GM12875 (cell line): ENCODE measurements at regions not wholly inside any gene's neighbourhood (a gene's known extent, or its start where the extent isn't known, plus 50 kb on each side); places are given as distances from the start of the nearest gene placed in this dataset.

Experiments used
- H3K4me3 ChIP-seq: one replicate; pipeline ENCODE4 v1.5.1; 2011; ENCODE audit warnings: low read depth, low read length, control low read depth
- CTCF ChIP-seq: IDR thresholded peaks from 2 replicates; pipeline ENCODE4 v1.5.1; 2011; ENCODE audit warnings: low read depth, mild to moderate bottlenecking, control low read depth, inconsistent platforms, low read length, moderate library complexity, borderline replicate concordance; ENCODE audit not compliant: insufficient read depth

- TF ChIP-seq CTCF, result no peak
- H3K4me3 ChIP-seq, result no peak overlapping the region
Measured at GRCh38 chr5:125750861-125751186, 672.4 kb upstream of the GRAMD2B start.

DNA sequence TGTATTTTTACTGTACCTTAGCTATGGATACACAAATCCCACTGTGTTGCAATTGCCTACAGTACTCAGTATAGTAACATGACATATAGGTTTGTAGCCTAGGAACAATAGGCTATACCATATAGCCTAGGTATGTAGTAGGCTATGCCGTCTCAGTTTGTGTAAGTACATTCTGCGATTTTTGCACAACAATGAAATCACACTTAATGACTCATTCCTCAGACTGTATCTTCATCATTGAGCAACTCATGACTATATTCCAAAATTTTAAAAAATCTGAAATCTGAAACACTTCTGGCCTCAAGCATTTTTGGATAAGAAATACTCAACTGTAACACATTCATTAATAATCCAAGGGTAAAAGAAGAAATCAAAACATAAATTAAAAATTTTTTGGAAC is 666.8 kb upstream of the GRAMD2B start:
- H3K4me3 ChIP-seq, result no peak overlapping the region

GRCh38 chr5:125766706-125767105 is 656.5 kb upstream of the GRAMD2B start:
- H3K4me3 ChIP-seq, result no peak overlapping the region
- no peak for TF ChIP-seq CTCF

More for the DNA sequence above, 666.8 kb upstream of the GRAMD2B start:
- TF ChIP-seq CTCF, result no peak

DNA sequence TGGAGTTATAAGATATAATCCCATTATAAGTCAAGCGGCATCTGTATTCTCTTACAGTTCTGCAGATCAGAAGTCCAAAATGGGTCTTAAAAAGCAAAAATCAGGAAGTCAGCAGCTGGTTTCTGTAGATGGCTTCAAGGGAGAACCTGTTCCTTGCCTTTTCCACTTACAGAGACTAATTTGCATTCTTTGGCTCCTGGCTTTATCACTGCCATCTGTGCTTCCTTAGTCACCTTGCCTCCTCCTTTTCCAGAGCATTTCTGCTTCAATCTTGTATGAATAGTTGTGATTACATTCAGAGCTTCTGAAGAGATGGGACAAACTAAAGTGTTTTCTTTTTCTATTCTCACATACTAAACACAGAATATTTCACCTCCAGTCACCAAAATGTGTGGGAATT is 647.3 kb upstream of the GRAMD2B start:
- TF ChIP-seq CTCF, result no peak
- H3K4me3 ChIP-seq, result no peak overlapping the region

DNA sequence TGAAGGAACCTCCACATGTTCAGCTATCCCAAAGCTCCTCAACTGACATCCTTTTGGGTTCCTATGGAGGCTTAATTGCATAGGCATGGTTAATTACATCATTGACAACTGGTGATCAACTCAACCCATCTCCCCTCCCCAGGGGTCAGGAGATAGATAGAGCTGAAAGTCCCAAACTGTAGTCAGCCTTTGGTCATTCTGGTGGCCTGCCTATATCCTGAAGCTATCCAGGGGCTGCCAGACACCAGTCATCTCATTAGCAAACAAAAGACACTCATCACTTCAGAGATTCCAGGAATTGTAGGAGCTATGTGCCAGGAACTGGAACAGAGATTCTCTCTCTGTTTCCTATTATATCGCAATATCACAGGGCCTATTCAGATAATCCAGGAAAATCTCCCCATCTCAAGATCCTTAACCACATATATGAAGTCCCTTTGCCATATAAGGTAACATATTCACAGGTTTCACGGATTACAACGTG is 646.5 kb upstream of the GRAMD2B start:
- TF ChIP-seq CTCF, result no peak
- no peak overlapping the region for H3K4me3 ChIP-seq

DNA sequence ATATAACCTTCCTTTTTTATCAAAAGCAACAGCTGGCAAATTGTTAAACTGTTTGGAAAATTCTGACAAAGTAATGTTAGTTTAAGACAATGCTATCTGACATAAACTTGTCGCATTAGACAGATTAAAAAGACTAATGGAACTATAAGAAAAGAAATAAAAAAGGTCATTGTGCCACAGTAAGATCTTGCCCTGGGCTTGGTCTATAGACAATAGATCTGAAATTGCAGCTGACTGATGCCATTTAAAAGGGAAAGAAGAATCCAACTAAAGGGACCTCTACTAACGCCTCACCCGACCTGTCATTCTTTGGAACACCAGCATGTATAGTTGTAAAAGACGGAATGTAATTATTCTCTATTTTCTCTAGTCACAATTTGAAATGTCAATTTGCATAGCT is 644.4 kb upstream of the GRAMD2B start:
- no peak overlapping the region for H3K4me3 ChIP-seq
- TF ChIP-seq CTCF, result no peak

DNA sequence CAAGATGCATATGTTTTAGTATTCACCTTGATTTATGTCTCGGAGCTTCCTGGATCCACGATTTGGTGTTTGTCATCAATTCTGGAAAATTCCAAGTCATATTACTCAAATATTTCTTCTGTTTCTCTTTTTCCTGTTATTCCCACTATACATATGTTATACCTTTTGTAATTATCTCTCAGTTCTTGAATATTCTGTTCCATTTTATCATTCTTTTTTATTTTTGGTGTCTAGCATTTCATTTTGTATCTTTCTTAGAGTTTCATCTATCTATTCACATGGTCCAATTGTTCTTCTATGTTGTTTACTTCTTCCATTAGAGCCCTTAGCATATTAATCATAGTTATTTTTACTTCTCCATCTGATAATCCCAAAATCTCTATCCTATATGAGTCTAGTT is 637.8 kb upstream of the GRAMD2B start:
- H3K4me3 ChIP-seq, result no peak overlapping the region
- no peak for TF ChIP-seq CTCF
